HG03521 (cell line): ENCODE measurements at regions not wholly inside any gene's neighbourhood (a gene's known extent, or its start where the extent isn't known, plus 50 kb on each side); places are given as distances from the start of the nearest gene placed in this dataset.
A peak's percentile ranks its signal among the peaks of the same experiment; 100 is the strongest.

Experiments used
- ATAC-seq: cut with Tn5 transposase; IDR thresholded peaks from one replicate; pipeline ENCODE4 v1.9.1; 2021; ENCODE audit warnings: mild to moderate bottlenecking, moderate library complexity; ENCODE audit not compliant: unreplicated experiment

GRCh38 chr1:63112155-63112900 is 210.0 kb upstream of the FOXD3 start:
- no peak for ATAC-seq

- no peak for ATAC-seq
Measured at GRCh38 chr1:63115527-63115926, 206.8 kb upstream of the FOXD3 start.

- ATAC-seq = no peak
Measured at GRCh38 chr1:63116016-63116415, 206.4 kb upstream of the FOXD3 start.

GRCh38 chr1:63119575-63120155 is 202.7 kb upstream of the FOXD3 start:
- ATAC-seq = no peak

GRCh38 chr1:63122079-63122478 is 200.3 kb upstream of the FOXD3 start:
- no peak for ATAC-seq

- ATAC-seq = peak; percentile 67
Measured at GRCh38 chr1:63124666-63125191, 197.6 kb upstream of the FOXD3 start.

- ATAC-seq = no peak
Measured at GRCh38 chr1:63126104-63126503, 196.3 kb upstream of the FOXD3 start.

GRCh38 chr1:63127376-63127775 is 195.0 kb upstream of the FOXD3 start:
- no peak for ATAC-seq

GRCh38 chr1:63128556-63128955 is 193.8 kb upstream of the FOXD3 start:
- no peak for ATAC-seq

GRCh38 chr1:63129184-63129583 is 193.2 kb upstream of the FOXD3 start:
- no peak for ATAC-seq

GRCh38 chr1:63129855-63130254 is 192.5 kb upstream of the FOXD3 start:
- no peak for ATAC-seq

- no peak for ATAC-seq
Measured at GRCh38 chr1:63134501-63135173, 187.7 kb upstream of the FOXD3 start.

GRCh38 chr1:63135174-63135512 is 187.2 kb upstream of the FOXD3 start:
- no peak for ATAC-seq

GRCh38 chr1:63135801-63136200 is 186.6 kb upstream of the FOXD3 start:
- no peak for ATAC-seq

- ATAC-seq = no peak
Measured at GRCh38 chr1:63142001-63142400, 180.4 kb upstream of the FOXD3 start.

GRCh38 chr1:63143482-63143881 is 178.9 kb upstream of the FOXD3 start:
- no peak for ATAC-seq

- no peak for ATAC-seq
Measured at GRCh38 chr1:63147783-63148182, 174.6 kb upstream of the FOXD3 start.

GRCh38 chr1:63148825-63149645 is 173.3 kb upstream of the FOXD3 start:
- ATAC-seq = peak; percentile 65

- ATAC-seq = no peak
Measured at GRCh38 chr1:63152572-63152971, 169.8 kb upstream of the FOXD3 start.

GRCh38 chr1:63155437-63155836 is 166.9 kb upstream of the FOXD3 start:
- ATAC-seq = no peak

GRCh38 chr1:63157085-63157484 is 165.3 kb upstream of the FOXD3 start:
- no peak for ATAC-seq
